T-cell (primary cell): ENCODE measurements at regions not wholly inside any gene's neighbourhood (a gene's known extent, or its start where the extent isn't known, plus 50 kb on each side); places are given as distances from the start of the nearest gene placed in this dataset.

Experiments
- ATAC-seq, 4 experiments: fragments of 200-7000 bp in 3 of 4; fragments of 150-1000 bp in 1 of 4; cut with Tn5 transposase; replicated peaks in 1 of 4; 1 replicate in 3 of 4; 2 replicates in 1 of 4; pipeline ENCODE4 v1.10.0; 2021; ENCODE audit warnings: moderate library complexity in 3 of 4, mild to moderate bottlenecking in 2 of 4, moderate number of reproducible peaks in 1 of 4
- CTCF ChIA-PET, 2 donors: fragments of 300-600 bp; sonication (Branson Sonifier 250); formaldehyde crosslinking; loops; one replicate each; lab custom pipeline; 2022; ENCODE audit warnings: antibody characterized with exemption in 2 of 2; lab: Charles Lee
- POLR2A ChIA-PET, 2 donors: fragments of 300-600 bp; sonication (Branson Sonifier 250); formaldehyde crosslinking; loops; one replicate each; lab custom pipeline; 2022; ENCODE audit warnings: antibody characterized with exemption in 2 of 2; lab: Charles Lee
- DNase-seq, 35 experiments: peaks; one replicate each; pipeline versions ENCODE4 v3.0.0 to v3.0.0-alpha.2; 2013 to 2023
- H3K27ac ChIP-seq: one replicate; pipeline ENCODE4 v1.5.1; 2013; ENCODE audit warnings: low read length
- H3K27me3 ChIP-seq, 2 experiments: replicated peaks in 1 of 2; 1 replicate in 1 of 2; 2 replicates in 1 of 2; pipeline versions ENCODE4 v1.6.1 to v1.7.0; 2013; ENCODE audit warnings: low read length in 1 of 2, mixed read lengths in 1 of 2; ENCODE audit not compliant: control insufficient read depth in 2 of 2, insufficient read depth in 2 of 2; ENCODE audit errors: extremely low read depth in 1 of 2
- H3K36me3 ChIP-seq, 2 donors: 1 replicate in 1 of 2; 2 replicates in 1 of 2; pipeline versions ENCODE4 v1.6.1 to v1.7.0; 2013; ENCODE audit warnings: low read length in 1 of 2; ENCODE audit not compliant: control insufficient read depth in 2 of 2, insufficient read depth in 1 of 2; ENCODE audit errors: extremely low read depth in 1 of 2
- H3K4me1 ChIP-seq, 2 experiments: 1 replicate in 1 of 2; 2 replicates in 1 of 2; pipeline versions ENCODE4 v1.6.1 to v1.7.0; 2013; ENCODE audit warnings: low read length in 2 of 2, mixed read lengths in 1 of 2; ENCODE audit not compliant: insufficient read depth in 2 of 2, control insufficient read depth in 1 of 2; ENCODE audit errors: extremely low read depth in 1 of 2
- H3K4me3 ChIP-seq, 2 donors: 1 replicate in 1 of 2; 2 replicates in 1 of 2; pipeline versions ENCODE4 v1.5.1 to v1.7.0; 2013; ENCODE audit warnings: mild to moderate bottlenecking in 2 of 2, low read length in 1 of 2, moderate library complexity in 1 of 2; ENCODE audit not compliant: control insufficient read depth in 1 of 2; ENCODE audit errors: extremely low read depth in 1 of 2
- H3K9me3 ChIP-seq: 2 replicates; pipeline ENCODE4 v1.7.0; 2013
- H3K27ac Mint-ChIP-seq, 2 donors: one replicate each; pipeline ENCODE4 v1.8.0; 2020 to 2021; ENCODE audit warnings: mild to moderate bottlenecking in 2 of 2, mixed read lengths in 2 of 2
- H3K27me3 Mint-ChIP-seq, 2 donors: one replicate each; pipeline ENCODE4 v1.8.0; 2021 to 2022; ENCODE audit warnings: mixed read lengths in 2 of 2
- H3K36me3 Mint-ChIP-seq: one replicate; pipeline ENCODE4 v1.8.0; 2021; ENCODE audit warnings: mixed read lengths
- H3K4me1 Mint-ChIP-seq, 3 donors: one replicate each; pipeline ENCODE4 v1.8.0; 2020 to 2022; ENCODE audit warnings: mixed read lengths in 3 of 3, mild to moderate bottlenecking in 1 of 3
- H3K4me3 Mint-ChIP-seq, 3 donors: one replicate each; pipeline ENCODE4 v1.8.0; 2020 to 2022; ENCODE audit warnings: mild to moderate bottlenecking in 3 of 3, mixed read lengths in 3 of 3, moderate library complexity in 3 of 3
- H3K9me3 Mint-ChIP-seq, 3 donors: one replicate each; pipeline ENCODE4 v1.8.0; 2020 to 2022; ENCODE audit warnings: mixed read lengths in 3 of 3
- WGBS: methylation state at CpG from one replicate; pipeline ENCODE4 v1.1.5; 2013; ENCODE audit warnings: missing lambda C conversion rate; ENCODE audit not compliant: insufficient coverage; 5-methylcytosine and 5-hydroxymethylcytosine counted together

DNA sequence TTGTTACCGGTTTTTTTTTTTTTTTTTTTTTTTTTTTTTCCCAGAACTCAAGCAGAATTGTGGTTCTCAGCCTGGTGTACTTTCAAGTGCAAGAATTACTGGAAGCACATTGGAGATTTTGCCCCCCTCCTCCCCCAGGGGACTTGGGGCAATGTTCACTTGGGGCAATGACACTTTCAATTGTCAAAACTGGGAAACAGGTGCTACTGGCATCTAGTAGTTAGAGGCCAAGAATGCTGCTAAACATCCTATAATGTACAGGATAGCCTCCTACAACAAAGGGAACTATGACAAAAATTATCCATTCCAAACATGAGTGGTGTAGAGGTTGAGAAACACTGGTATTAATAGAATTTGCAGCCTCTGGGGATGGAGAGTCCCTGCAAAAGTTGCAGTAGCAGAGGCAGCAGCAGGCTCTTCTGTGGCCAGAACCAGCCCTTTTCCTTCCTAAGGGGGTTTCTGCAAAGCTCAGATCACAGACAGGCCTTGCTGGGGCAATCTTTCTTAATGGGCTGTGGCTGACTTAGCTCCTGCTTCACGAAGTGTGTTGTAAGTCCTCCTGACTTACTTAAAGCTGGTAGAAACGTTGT lies 144.3 kb upstream of the MRPS22 start:
- Histone ChIP-seq H3K4me1 (no peaks in the 10 kb centered on the region), H3K4me3 (no peak overlapping the region), H3K9me3 (no peaks in the 10 kb centered on the region), H3K27me3 (peaks cover 0 to 8% of the 10 kb centered on the region in 2 experiments), H3K36me3 (no peaks in the 10 kb centered on the region), H3K27ac (no peak overlapping the region)
- ChIA-PET CTCF (no interaction called here), POLR2A (no interaction called here)
- peaks cover 3% of the 10 kb centered on the region for H3K36me3 Mint-ChIP-seq
- ATAC-seq = no peak
- peaks cover 0 to 11% (median 6%) of the 10 kb centered on the region in 3 donors for H3K9me3 Mint-ChIP-seq
- no peak for DNase-seq
- no CpG with 5 or more reads among the region's 3 CpGs for WGBS
- no peaks in the 10 kb centered on the region for H3K4me1 Mint-ChIP-seq
- H3K4me3 Mint-ChIP-seq = no peak overlapping the region
- peaks cover 0 to 9% of the 10 kb centered on the region in 2 donors for H3K27me3 Mint-ChIP-seq
- H3K27ac Mint-ChIP-seq = no peak overlapping the region

DNA sequence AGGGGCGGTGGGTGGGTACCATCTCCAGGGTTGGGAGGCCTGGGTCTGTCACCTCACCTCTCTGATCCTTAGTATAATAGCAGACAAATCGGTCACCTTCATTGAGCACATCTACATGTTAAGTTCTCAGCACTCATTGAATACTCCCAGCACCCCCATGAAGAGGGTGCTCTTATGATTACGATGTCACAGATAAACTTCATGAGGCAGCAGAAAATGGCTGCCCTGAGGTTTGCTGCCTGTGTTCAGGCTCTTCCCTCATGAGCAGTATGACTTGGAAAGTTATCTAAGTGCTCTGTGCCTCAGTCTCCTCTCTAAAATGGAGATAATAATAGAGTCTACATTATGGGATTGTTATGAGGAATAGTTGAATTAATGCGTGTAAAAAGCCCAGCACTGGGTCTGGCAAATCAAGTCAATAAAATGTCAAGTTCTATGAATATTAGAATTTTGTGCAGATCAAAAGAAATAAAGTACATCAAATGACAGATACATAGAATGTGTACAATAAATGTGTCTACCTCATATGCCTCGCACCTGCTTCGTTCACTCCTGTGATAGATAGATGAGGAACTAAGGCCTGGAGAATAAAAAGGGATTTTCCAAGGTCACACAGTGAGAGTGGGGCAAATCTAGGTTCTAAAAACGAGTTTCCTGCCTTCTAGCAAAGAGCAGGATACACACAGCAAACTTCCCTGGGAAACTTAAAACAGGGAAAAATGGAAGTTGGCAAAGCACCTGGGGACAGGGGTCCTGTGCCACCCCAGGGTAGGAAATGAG lies 142.2 kb upstream of the MRPS22 start:
- Histone ChIP-seq H3K4me3 (no peak overlapping the region), H3K36me3 (no peaks in the 10 kb centered on the region), H3K27me3 (peaks cover 4 to 8% of the 10 kb centered on the region in 2 experiments), H3K4me1 (no peaks in the 10 kb centered on the region), H3K27ac (no peak overlapping the region), H3K9me3 (no peaks in the 10 kb centered on the region)
- ATAC-seq (no peak), DNase-seq (no peak)
- Mint-ChIP-seq H3K27me3 (peaks cover 7 to 12% of the 10 kb centered on the region in 2 donors), H3K27ac (no peak overlapping the region), H3K9me3 (peaks cover 0 to 4% (median 4%) of the 10 kb centered on the region in 3 donors), H3K4me3 (no peak overlapping the region), H3K4me1 (no peaks in the 10 kb centered on the region), H3K36me3 (peaks cover 3% of the 10 kb centered on the region)
- CTCF ChIA-PET = no interaction called here
- POLR2A ChIA-PET = no interaction called here
- 49% methylated on average over 3 of the region's 7 CpGs for WGBS

GRCh38 chr3:139202226-139202958 lies 141.4 kb upstream of the MRPS22 start:
- no peak overlapping the region for H3K27ac Mint-ChIP-seq
- H3K4me3 ChIP-seq = no peak overlapping the region
- no peak overlapping the region for H3K4me3 Mint-ChIP-seq
- H3K4me1 ChIP-seq = no peaks in the 10 kb centered on the region
- 38% methylated on average over 5 of the region's 5 CpGs for WGBS
- CTCF ChIA-PET = interaction anchor here in 1 of 2 donors (0.6 kb wide), 1 partner anchor 783 kb away, joined by 3 read pairs; no protein-coding TSS in a partner anchor
- H3K36me3 ChIP-seq = no peaks in the 10 kb centered on the region
- ATAC-seq (no peak), DNase-seq (no peak)
- no peaks in the 10 kb centered on the region for H3K9me3 ChIP-seq
- no peaks in the 10 kb centered on the region for H3K9me3 Mint-ChIP-seq
- no peaks in the 10 kb centered on the region for H3K4me1 Mint-ChIP-seq
- H3K27me3 ChIP-seq = peaks cover 4 to 8% of the 10 kb centered on the region in 2 experiments
- peaks cover 7 to 14% of the 10 kb centered on the region in 2 donors for H3K27me3 Mint-ChIP-seq
- H3K36me3 Mint-ChIP-seq = no peaks in the 10 kb centered on the region
- no peak overlapping the region for H3K27ac ChIP-seq
- POLR2A ChIA-PET = no interaction called here

GRCh38 chr3:139202959-139203349 lies 140.9 kb upstream of the MRPS22 start:
- no peaks in the 10 kb centered on the region for H3K4me1 ChIP-seq
- H3K9me3 ChIP-seq = no peaks in the 10 kb centered on the region
- ChIA-PET POLR2A (no interaction called here), CTCF (interaction anchor here in 1 of 2 donors (0.6 kb wide), 1 partner anchor 784 kb away, joined by 3 read pairs; no protein-coding TSS in a partner anchor)
- peaks cover 4 to 8% of the 10 kb centered on the region in 2 experiments for H3K27me3 ChIP-seq
- DNase-seq (no peak), ATAC-seq (no peak)
- H3K36me3 Mint-ChIP-seq = no peaks in the 10 kb centered on the region
- no peak overlapping the region for H3K27ac Mint-ChIP-seq
- H3K4me1 Mint-ChIP-seq = no peaks in the 10 kb centered on the region
- H3K27me3 Mint-ChIP-seq = peaks cover 7 to 15% of the 10 kb centered on the region in 2 donors
- no peak overlapping the region for H3K4me3 Mint-ChIP-seq
- H3K27ac ChIP-seq = no peak overlapping the region
- no peaks in the 10 kb centered on the region for H3K36me3 ChIP-seq
- no CpG with 5 or more reads among the region's 1 CpG for WGBS
- H3K9me3 Mint-ChIP-seq = no peaks in the 10 kb centered on the region
- no peak overlapping the region for H3K4me3 ChIP-seq

GRCh38 chr3:139203752-139204151 lies 140.1 kb upstream of the MRPS22 start:
- Histone ChIP-seq H3K27ac (no peak overlapping the region), H3K4me3 (no peak overlapping the region), H3K9me3 (no peaks in the 10 kb centered on the region), H3K36me3 (no peaks in the 10 kb centered on the region), H3K4me1 (no peaks in the 10 kb centered on the region), H3K27me3 (peaks cover 4 to 8% of the 10 kb centered on the region in 2 experiments)
- Mint-ChIP-seq H3K4me1 (no peaks in the 10 kb centered on the region), H3K27me3 (peaks cover 7 to 15% of the 10 kb centered on the region in 2 donors), H3K4me3 (no peak overlapping the region), H3K27ac (no peak overlapping the region), H3K9me3 (no peaks in the 10 kb centered on the region), H3K36me3 (no peaks in the 10 kb centered on the region)
- ChIA-PET CTCF (no interaction called here), POLR2A (no interaction called here)
- 71% methylated on average over 2 of the region's 2 CpGs for WGBS
- ATAC-seq = no peak
- no peak for DNase-seq

- H3K27ac Mint-ChIP-seq = no peak overlapping the region
- Histone ChIP-seq H3K9me3 (no peaks in the 10 kb centered on the region), H3K4me3 (no peak overlapping the region), H3K27me3 (peaks cover 4 to 8% of the 10 kb centered on the region in 2 experiments), H3K4me1 (no peaks in the 10 kb centered on the region), H3K36me3 (no peaks in the 10 kb centered on the region), H3K27ac (no peak overlapping the region)
- WGBS = 88% methylated on average over 1 of the region's 1 CpG
- no peaks in the 10 kb centered on the region for H3K4me1 Mint-ChIP-seq
- H3K27me3 Mint-ChIP-seq = peaks cover 7 to 15% of the 10 kb centered on the region in 2 donors
- CTCF ChIA-PET = no interaction called here
- POLR2A ChIA-PET = no interaction called here
- H3K9me3 Mint-ChIP-seq = no peaks in the 10 kb centered on the region
- DNase-seq (no peak), ATAC-seq (no peak)
- H3K36me3 Mint-ChIP-seq = no peaks in the 10 kb centered on the region
- H3K4me3 Mint-ChIP-seq = no peak overlapping the region
Observed at GRCh38 chr3:139204728-139205127, 139.1 kb upstream of the MRPS22 start.
